Neural crest cell (in vitro differentiated cells): ENCODE measurements at regions not wholly inside any gene's neighbourhood (a gene's known extent, or its start where the extent isn't known, plus 50 kb on each side); places are given as distances from the start of the nearest gene placed in this dataset.

Experiments used
- DNase-seq: peaks from one replicate; pipeline ENCODE4 v3.0.0; 2021; ENCODE audit warnings: low read depth, mixed read lengths, low spot score
- H3K27ac Mint-ChIP-seq: one replicate; pipeline ENCODE4 v1.8.0; 2021; ENCODE audit warnings: mild to moderate bottlenecking, mixed read lengths; ENCODE audit not compliant: unreplicated experiment
- H3K27me3 Mint-ChIP-seq: 2 replicates; pipeline ENCODE4 v1.8.0; 2021; ENCODE audit warnings: low read depth, mild to moderate bottlenecking, mixed read lengths
- H3K36me3 Mint-ChIP-seq: 2 replicates; pipeline ENCODE4 v1.8.0; 2021; ENCODE audit warnings: low read depth, mild to moderate bottlenecking, mixed read lengths
- H3K4me1 Mint-ChIP-seq: 2 replicates; pipeline ENCODE4 v1.8.0; 2021; ENCODE audit warnings: mixed read lengths
- H3K4me3 Mint-ChIP-seq: one replicate; pipeline ENCODE4 v1.8.0; 2021; ENCODE audit warnings: mild to moderate bottlenecking, mixed read lengths
- H3K9me3 Mint-ChIP-seq: 2 replicates; pipeline ENCODE4 v1.8.0; 2021; ENCODE audit warnings: mixed read lengths
- CTCF ChIP-seq: fragments of 200-600 bp; sonication (generic); conservative IDR thresholded peaks from 2 replicates; pipeline ENCODE4 v1.5.0; 2021; ENCODE audit warnings: antibody characterized with exemption, mild to moderate bottlenecking

- no peak overlapping the region for H3K4me3 Mint-ChIP-seq
- TF ChIP-seq CTCF, result no peak
- H3K27me3 Mint-ChIP-seq, result peaks cover 4% of the 10 kb centered on the region
- H3K4me1 Mint-ChIP-seq, result peaks cover 26% of the 10 kb centered on the region
- H3K9me3 Mint-ChIP-seq, result peaks cover 3% of the 10 kb centered on the region
- no peak for DNase-seq
- H3K27ac Mint-ChIP-seq, result no peak overlapping the region
- H3K36me3 Mint-ChIP-seq, result no peaks in the 10 kb centered on the region
These were observed 588.5 kb downstream of the VRK1 start for GRCh38 chr14:97385727-97386126.

- Mint-ChIP-seq H3K27me3 (peaks cover 4% of the 10 kb centered on the region), H3K27ac (no peak overlapping the region)
These were observed 590.2 kb downstream of the VRK1 start for GRCh38 chr14:97387252-97387874.

GRCh38 chr14:97388408-97388807 is 591.2 kb downstream of the VRK1 start:
- TF ChIP-seq CTCF, result no peak
- peaks cover 22% of the 10 kb centered on the region for H3K4me1 Mint-ChIP-seq
- peaks cover 4% of the 10 kb centered on the region for H3K27me3 Mint-ChIP-seq
- no peak for DNase-seq
- no peaks in the 10 kb centered on the region for H3K36me3 Mint-ChIP-seq
- H3K9me3 Mint-ChIP-seq, result no peaks in the 10 kb centered on the region
- no peak overlapping the region for H3K4me3 Mint-ChIP-seq
- no peak overlapping the region for H3K27ac Mint-ChIP-seq

More at GRCh38 chr14:97387252-97387874, 590.2 kb downstream of the VRK1 start:
- DNase-seq, result no peak
- Mint-ChIP-seq H3K36me3 (no peaks in the 10 kb centered on the region), H3K9me3 (no peaks in the 10 kb centered on the region), H3K4me3 (no peak overlapping the region), H3K4me1 (peaks cover 27% of the 10 kb centered on the region)
- TF ChIP-seq CTCF, result no peak

GRCh38 chr14:97390096-97390724 is 593.0 kb downstream of the VRK1 start:
- no peaks in the 10 kb centered on the region for H3K36me3 Mint-ChIP-seq
- no peak for DNase-seq
- no peak overlapping the region for H3K4me3 Mint-ChIP-seq
- no peak overlapping the region for H3K27ac Mint-ChIP-seq
- no peaks in the 10 kb centered on the region for H3K9me3 Mint-ChIP-seq
- peaks cover 4% of the 10 kb centered on the region for H3K27me3 Mint-ChIP-seq
- H3K4me1 Mint-ChIP-seq, result peaks cover 19% of the 10 kb centered on the region
- no peak for TF ChIP-seq CTCF

- H3K4me3 Mint-ChIP-seq, result no peak overlapping the region
- H3K36me3 Mint-ChIP-seq, result no peaks in the 10 kb centered on the region
- peaks cover 16% of the 10 kb centered on the region for H3K4me1 Mint-ChIP-seq
- no peaks in the 10 kb centered on the region for H3K9me3 Mint-ChIP-seq
- no peak overlapping the region for H3K27ac Mint-ChIP-seq
- no peaks in the 10 kb centered on the region for H3K27me3 Mint-ChIP-seq
- no peak for TF ChIP-seq CTCF
- no peak for DNase-seq
These were observed 596.1 kb downstream of the VRK1 start for GRCh38 chr14:97393244-97393643.
